ENCODE measurements at regions not wholly inside any gene's neighbourhood (a gene's known extent, or its start where the extent isn't known, plus 50 kb on each side); places are given as distances from the start of the nearest gene placed in this dataset.
A peak's percentile ranks its signal among the peaks of the same experiment; 100 is the strongest.

- no peak for DNase-seq
Observed at GRCh38 chr15:81572190-81572589, 198.2 kb upstream of the TMC3 start.

DNA sequence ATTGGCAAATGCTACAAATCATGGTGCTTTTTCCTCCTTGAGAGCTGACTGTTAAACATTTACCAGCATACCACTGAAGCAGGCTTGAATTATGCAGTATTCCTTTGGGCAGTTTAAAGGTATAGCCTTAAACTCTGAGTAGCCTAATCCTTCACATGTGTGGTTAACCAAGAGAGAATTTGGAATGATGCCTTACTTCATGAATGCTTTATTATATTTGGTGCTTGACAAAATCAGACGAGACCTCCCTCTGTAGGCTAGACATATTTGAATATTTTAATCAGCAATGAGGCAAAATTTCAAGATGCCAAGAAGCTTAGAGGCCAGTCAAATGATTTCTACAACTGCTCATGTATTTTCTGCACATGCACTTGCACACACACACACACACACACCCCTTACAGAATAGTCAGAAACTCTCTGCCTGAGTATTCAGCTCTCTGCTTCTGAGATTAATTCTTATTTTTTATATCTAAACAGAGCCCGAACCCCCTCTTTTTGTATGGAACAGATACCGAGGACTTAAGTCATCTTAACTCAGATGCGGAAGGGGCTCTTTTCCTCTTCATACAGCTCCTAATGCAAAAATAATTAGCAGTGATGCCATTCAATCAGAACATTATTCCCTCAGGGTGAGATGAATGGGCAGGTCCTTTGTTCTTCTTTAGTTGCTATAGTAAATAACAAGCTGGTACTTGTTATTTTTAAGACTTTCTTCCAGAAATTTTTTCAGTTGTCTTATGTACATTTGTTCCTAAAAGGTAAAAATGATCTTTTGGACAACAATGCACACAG, 195.5 kb upstream of the TMC3 start:
- peak; percentile 86 for DNase-seq

DNA sequence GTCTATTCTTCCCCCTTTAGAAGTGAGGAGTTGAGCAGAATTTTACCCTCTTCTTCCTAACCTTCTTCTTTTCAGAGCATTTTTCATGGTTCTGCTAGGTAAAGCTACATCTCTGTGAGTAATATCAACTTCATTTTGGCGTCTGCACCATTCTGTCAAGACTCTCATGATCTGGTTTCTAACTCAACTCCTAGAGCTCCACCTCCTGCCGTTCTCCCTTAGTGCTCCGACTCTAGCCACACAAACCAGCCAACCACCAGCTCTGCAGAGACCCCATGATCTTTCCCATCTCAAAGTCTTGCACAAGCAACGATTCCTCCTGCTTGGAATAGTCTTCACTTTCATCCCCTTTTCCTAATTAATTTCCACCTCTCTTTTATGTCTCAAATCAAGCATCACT, 193.9 kb upstream of the TMC3 start:
- no peak for DNase-seq

GRCh38 chr15:81562986-81563385, 189.0 kb upstream of the TMC3 start:
- DNase-seq = peak; percentile 70

DNA sequence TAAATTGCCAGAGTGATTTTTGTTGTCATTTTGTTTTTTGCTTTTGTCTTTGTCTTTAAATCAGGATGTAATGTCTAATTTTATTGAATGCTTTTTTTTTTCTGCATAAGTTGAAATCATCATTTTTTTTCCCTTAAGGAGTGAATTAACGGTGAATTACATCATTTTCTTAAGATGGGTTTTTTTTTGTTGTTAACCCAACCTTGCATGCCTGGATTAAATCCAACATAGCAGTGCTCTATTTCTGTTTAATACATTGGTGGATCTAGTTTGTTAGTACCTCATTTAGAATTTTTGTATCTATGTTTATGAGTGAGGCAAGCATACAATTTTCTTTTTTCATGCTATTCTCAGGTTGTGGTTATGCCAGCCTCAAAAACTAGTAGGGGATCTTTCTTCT, 186.4 kb upstream of the TMC3 start:
- peak; percentile 60 for DNase-seq

GRCh38 chr15:81558056-81558455, 184.0 kb upstream of the TMC3 start:
- DNase-seq = no peak

DNA sequence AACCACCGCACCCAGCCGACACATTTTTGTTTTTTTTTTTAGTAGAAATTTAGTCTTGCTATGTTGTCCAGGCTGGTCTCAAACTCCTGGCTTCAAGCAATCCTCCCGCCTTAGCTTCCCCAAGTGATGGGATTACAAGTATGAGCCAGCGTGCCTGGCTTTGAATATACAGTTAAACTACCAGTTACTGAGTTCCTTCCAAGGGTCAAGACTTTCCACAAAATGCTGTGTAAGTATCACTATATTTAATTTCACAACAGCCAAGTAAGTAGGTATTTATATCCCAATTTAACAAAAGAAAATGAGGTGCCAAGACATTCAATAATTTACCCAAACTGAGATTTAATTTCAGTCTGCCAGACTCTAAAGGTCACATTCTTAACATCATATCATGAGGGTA, 181.3 kb upstream of the TMC3 start:
- DNase-seq = no peak

- peak; percentile 41 for DNase-seq
Observed at GRCh38 chr15:81548365-81549130, 174.5 kb upstream of the TMC3 start.

- peak; percentile 57 for DNase-seq
Observed at GRCh38 chr15:81547521-81548132, 173.6 kb upstream of the TMC3 start.

DNA sequence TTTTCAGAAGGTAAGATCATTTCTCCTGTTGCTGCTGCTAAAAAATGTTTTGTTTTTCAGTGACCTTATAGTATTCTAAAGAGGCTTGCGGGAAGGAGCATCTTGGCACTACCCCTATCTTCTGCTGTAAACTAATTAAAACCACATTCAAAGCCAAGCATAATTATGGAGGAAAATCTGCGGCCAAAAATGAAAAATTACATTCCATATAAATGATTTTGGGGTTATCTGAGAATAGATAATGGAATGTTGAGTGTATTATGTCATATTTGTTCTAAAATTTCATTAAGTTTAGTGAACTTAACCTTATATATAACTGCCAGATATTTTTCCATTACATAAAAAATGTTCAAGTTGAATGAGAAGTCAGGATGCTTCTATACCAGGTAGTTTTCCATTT, 170.4 kb upstream of the TMC3 start:
- peak; percentile 22 for DNase-seq

DNA sequence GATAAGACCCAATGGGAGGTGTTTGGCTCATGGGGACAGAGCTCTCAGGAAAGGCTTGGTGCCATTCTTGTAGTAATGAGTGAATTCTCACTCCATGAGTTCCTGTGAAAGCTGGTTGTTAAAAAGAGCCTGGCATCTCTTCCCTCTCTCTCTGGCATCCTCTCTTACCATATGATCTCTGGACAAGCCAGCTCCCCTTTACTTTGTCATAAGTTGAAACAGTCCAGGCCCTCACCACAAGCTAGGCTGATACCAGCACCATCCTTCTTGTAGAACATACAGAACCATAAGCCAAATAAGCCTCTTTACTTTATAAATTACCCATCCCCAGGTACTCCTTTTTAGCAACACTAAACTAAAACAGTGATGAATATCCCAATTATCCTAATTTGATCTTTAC, 166.9 kb upstream of the TMC3 start:
- no peak for DNase-seq

DNA sequence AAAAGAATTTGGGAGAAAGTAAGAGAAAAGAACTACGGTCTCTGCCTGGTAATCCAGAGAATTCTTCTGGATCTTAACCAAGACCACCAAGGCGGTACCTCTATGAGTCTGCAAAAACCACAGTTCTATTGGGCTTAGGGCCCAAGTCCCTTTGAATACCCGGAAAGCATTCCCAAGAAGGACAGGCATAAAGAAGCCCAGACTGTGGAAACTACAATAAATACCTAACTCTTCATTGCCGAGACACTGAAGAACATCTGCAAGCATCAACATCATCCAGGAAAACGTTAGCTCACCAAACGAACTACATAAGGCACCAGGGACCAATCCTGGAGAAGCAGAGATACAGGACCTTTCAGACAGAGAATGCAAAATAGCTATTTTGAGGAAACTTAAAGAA, 162.3 kb upstream of the TMC3 start:
- DNase-seq = peak; percentile 67

DNA sequence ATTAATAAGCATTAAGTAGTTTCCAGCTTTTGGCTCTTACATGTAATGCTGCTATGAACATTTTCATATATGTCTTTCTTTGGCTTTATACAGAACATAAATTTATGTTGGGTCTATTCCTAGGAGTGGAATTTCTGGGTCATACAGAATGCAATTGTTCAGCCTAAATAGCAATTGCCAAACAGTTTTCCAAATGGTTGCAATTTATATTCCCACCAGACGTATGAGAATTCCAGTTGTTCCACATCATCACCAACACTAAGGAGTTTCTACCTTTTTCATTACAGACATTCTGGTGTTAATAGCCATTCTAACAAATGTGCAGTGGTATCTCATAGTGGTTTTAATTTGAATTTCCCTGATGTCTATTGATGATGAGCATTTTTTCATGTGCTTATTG, 160.1 kb upstream of the TMC3 start:
- peak; percentile 53 for DNase-seq

- DNase-seq = peak; percentile 54
Observed at GRCh38 chr15:81532001-81532400, 158.0 kb upstream of the TMC3 start.

DNA sequence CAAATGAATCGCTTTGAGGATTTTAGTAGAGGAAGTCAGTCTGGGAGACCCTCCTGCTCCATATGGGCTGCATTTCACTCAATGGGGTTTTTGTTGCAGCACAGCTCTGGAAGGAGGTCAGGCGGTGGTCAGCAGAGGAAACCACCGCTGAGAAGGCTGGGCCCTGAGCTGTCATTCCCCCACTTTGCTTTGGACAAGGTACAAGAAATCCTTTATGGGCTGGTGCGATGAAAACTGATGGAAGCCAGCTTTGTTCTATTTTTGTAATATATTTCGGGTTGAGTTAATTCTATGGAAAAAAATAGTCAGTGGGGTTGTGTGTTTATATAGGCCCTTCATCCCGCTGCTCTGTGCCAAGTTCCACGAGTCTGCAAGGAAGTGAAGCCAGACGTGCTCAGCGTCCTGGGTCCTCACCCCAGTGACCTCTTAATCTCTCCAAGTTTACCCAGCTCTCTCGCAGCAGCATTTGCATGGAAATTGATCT, 157.1 kb upstream of the TMC3 start:
- peak; percentile 89 for DNase-seq

DNA sequence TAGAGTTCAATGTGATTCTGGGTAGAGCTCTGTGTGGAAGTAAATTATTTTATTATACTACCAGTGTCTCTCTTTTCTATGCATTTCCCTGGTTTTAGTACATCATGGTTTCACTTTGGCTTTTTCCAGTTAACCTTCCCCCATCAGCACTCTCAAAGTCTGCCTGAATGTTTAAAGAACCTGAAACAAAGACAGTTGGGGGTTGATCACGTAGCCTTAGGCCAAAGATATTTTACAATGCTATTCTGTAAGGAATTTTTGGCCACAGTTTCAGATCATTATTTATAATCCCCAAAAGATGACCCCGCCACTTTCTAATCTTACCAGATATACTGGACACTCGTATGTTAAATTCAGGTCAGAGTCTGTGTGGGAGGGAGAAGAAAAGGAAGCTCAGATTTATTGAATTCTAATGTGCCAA, 156.3 kb upstream of the TMC3 start:
- DNase-seq = peak; percentile 71

DNA sequence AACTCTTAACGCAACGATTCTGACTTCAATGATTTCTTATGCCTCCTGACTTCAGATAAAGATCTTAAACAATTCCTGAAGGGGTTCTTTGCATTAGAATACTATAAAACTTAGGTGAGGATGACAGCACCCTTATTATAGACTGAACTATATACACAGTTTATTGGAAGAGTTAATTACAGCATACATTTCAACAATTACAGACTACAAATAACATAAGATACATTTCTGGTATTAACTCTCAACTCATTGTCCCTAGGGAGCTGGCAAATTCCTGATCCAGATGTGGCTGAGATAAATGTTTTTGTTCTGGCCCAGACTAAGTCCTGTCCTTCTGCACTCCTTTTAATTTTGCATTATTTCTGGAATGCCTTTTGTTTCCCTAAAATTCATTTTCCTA, 155.5 kb upstream of the TMC3 start:
- DNase-seq = peak; percentile 68

- DNase-seq = no peak
Observed at GRCh38 chr15:81526029-81526428, 152.0 kb upstream of the TMC3 start.

GRCh38 chr15:81524496-81524895, 150.5 kb upstream of the TMC3 start:
- no peak for DNase-seq

GRCh38 chr15:81523867-81524266, 149.9 kb upstream of the TMC3 start:
- no peak for DNase-seq

DNA sequence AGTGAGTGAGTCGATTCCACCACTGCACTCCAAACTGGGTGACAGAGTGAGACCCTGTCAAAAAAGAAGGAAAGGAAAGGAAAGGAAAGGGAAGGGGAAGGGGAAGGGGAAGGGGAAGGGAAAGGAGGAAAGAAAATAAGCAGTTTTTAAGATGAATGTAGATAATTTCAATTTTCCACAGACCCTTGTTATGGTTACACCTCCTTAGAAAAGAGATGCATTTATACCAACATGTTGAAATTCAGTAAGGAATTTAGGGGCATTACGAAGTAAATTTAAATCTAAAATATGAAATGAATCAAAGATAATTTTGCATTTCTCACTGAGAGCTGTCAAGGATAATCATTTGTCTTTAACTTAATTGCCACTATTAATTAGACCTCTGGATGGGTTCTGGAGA, 146.5 kb upstream of the TMC3 start:
- DNase-seq = no peak

- DNase-seq = peak; percentile 77
Observed at GRCh38 chr15:81516461-81516860, 142.4 kb upstream of the TMC3 start.

DNA sequence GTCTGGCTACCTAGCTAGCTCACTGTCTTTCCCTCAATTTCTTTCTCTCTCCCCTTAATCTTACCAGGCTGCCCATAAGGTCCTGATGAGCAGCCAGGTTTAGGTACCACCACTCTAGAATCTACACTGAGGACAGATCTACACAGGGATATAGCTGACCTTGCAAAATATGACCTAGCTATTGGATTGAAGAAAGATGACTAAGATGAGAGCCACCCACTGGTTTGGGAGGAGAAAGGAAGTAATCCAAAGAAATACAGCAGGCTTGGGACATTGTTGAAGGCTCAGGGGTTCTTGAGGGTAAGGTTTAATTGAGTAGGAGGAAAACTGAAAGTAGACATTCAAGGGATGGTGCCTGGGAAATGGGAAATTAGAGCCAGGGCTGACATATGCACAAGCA, 142.0 kb upstream of the TMC3 start:
- DNase-seq = no peak

DNA sequence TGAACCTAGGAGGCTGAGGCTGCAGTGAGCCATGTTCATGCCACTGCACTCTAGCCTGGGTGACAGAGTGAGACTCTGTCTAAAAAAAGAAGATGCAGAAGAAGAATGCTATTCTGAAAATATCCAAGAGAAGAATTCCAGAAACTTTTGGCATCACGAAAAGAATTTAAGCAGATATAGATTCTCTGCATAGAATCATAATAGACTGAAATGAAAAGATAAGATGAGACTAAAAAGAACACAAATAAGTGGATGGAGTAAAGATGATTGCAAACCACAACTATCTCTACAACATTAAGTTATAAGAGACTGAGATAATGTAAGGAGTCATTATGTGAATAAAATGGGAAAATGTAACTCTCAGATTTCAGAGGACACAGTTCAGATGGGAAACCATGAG, 140.7 kb upstream of the TMC3 start:
- no peak for DNase-seq
